ENCODE measurements at regions not wholly inside any gene's neighbourhood (a gene's known extent, or its start where the extent isn't known, plus 50 kb on each side); places are given as distances from the start of the nearest gene placed in this dataset.
"Not testable (repeated sequence)": the region's sequence is repeated elsewhere in the genome, so short reads cannot be mapped to it uniquely, and the experiment has no call there.

DNA sequence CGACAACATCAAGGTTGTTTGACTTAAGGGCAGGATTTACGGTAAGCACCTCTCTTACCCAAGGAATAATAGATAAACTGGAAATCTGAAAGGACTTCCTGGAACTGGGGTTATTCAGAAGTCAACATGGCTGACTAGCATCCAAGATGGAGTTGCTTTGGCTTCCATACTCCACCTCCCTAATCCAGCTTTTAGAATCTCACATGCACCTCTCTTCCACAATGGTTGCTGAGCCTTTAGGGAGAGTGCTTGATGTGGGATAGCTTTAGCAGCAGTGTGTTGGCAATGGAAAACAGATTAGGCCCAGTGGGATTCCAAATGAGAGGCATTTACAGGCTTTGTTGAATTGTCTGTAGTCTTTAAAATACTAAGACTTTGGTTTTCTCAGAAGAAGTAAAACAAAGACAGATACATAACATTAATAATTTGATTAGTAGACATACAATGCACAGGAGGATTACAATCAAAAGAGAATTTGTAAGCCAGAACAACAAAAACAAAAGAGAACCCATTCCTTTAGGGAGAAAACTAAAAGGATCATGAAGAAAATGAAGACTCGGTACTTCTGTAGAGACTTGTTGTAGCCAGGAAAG, 222.0 kb downstream of the HS3ST3B1 start:
- no peak for DNase-seq

DNA sequence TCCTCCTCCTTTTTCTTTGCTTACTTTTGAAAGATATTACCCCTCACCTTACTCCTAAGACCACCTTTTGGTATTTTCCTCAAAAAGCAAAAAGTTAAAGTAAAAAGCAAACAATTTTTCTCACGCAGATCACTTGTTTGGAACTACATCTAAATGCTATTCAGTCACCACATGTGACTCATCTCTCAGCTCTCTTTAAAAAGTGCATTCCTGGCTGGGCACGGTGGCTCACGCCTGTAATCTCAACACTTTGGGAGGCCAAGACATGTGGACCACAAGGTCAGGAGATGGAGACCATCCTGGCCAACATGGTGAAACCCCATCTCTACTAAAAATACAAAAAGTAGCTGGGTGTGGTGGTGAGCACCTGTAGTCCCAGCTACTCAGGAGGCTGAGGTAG, 218.0 kb downstream of the HS3ST3B1 start:
- not testable (repeated sequence) for DNase-seq

DNA sequence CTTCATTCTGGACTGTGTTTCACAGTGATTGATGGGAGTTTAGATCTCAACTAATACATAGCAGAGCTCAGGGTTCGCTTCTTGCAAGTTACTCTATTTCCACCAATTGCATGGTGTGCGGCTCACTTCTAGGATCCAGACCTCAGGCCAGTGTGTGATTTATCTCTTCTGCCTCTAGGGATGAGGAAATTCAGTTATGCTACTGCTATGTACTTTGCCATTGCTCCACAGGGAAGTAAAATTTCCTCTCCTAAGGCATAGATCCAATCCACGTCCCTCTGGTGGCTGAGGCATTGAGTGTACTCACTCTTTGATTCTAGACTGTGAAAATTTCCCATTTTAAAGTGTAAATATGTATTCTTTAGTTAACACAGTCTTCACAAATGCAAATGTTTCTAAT, 214.1 kb downstream of the HS3ST3B1 start:
- DNase-seq: no peak

DNA sequence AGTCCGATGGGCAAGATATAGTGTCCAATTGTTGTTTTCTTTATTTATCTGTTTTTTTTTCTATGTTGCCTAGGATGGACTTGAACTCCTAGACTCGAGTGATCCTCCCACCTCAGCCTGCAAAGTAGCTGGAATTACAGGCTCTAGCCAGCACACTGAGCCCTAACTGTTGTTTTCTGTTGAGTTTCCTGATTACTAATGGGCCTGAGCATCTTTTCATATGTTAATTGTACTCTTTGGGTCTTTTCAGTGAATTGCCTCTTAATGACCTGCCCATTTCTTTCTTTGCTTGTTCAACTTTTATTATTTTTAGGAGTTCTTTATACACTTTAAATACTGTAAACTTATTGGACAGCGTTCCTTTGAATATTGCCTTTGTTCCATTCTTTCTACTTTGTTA, 213.0 kb downstream of the HS3ST3B1 start:
- no peak for DNase-seq

DNA sequence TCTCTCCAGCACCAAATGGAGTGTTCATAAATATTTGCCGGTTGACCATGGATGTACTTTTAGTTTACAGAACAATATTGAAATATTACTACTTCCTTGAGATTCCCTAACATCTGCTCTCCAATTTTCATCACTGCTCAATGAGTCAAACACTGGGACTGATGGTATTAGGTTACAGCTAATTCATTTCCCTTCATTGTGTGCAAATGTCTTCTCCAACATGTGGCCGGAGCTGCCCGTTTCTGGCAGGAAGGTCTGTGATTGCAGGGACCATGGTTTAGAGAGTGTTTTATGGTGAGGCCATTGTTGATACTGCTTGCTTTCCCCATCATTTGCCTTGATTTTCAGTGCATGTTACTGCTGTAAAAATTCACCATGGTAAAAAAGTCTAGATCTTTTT, 209.3 kb downstream of the HS3ST3B1 start:
- no peak for DNase-seq

DNA sequence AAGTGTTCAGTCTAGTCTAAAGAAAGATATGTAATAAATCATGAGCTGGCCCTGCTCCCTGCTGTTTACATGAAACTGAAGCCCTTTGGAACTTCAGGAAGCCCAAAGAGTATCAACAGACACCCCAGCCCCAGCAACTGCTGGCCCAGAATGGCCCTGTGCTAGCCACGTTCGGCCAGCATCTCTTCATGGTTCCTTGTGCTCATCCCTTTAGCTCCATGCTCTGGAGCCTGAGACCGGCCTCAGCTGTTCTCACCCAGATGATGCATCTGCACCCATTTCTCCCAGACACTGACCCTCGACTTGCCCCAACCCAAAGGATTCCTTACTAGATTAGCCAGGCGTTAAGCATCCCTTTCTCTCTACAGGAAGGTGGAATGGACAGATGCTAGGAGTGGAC, 207.3 kb downstream of the HS3ST3B1 start:
- no peak for DNase-seq

DNA sequence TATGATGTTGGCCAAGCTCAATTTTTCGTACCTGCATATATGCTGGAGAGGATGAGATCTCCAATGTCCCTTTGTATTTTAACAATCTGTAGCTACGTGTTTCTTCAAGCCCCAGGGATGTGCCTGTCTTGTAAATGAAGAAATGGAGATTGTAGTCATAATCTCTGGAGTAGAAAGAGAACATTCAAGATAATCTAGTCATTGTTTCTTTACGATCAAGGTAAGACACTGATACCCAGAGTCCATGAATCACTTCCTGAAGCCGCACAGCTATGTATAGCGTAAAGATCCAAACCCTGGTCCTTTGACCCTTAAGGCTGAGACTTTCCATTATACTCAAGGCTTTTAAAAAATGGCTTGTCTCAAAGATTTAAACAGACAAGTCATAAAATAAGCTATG, 205.5 kb downstream of the HS3ST3B1 start:
- no peak for DNase-seq

DNA sequence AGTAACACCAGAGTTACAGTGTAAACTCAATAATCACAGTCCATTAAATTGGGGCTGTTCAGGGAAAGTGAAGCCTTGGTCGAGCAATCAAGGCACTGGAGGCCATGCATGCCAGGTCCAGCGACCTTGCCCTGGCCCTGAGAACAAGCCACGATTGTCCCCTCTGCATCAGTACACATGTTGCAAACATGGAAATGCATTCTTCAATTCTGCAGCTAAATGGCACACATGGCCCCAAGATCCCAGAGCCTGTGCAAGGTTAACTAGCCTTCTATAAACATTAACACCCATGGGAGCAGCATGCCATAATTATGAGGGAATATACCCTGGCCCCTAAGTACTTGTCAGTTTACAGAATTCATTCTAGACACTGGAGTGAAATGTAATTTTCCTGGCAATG, 204.7 kb downstream of the HS3ST3B1 start:
- peak; percentile 41 for DNase-seq

DNA sequence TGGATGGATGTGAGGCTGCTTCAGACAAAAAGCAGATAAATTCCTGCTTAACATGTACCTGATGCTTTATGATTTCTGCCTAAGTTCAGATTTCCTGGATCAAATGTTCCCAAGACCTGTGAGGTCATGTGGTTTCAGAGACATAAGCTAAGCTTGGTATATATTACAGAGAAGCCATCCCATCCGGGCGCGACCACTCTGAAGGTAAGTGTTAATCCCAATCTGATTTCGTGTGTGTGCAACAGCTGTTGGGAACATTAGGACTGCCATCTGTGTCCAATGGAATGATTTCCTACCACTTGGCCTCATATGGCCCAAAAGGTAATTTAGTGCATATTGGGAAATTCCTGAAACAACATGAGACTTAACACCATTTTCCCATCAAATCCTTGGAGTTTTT, 199.1 kb downstream of the HS3ST3B1 start:
- DNase-seq: no peak

DNA sequence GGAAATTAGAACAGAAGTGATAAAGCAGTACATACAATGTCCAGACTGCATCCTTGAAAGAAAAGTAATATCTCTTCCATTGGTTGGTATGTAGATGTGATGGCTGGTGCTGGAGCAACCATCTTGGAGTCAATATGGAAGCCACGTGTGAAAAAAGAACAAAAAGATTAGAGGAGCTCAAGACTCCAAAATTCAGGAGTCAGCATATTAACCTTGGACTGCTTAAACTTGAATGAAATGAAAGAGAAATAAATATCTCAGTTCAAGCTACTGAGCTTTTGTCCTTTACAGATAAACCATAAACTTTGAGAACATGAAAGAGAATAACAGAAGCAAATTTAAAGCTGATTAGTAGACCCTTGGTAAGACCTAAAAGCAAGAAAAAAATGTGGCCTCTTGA, 197.9 kb downstream of the HS3ST3B1 start:
- DNase-seq: no peak

DNA sequence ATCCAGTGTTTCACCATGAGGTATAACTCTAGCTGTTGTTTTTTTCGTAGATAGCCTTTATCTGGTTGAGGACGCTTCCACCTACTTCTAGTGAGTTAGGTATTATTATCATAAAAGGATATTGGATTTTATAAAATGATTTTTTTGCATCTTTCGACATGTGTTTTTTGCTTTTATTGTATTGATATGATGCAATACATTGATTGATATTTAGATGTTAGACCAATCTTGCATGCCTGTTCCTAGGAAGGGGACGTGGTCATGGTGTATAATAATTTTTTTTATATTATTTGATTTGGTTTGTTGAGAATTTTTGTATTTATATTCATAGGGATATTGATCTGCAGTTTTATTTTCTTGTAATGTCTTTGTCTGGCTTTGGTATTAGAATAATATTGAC, 193.3 kb downstream of the HS3ST3B1 start:
- no peak for DNase-seq

DNA sequence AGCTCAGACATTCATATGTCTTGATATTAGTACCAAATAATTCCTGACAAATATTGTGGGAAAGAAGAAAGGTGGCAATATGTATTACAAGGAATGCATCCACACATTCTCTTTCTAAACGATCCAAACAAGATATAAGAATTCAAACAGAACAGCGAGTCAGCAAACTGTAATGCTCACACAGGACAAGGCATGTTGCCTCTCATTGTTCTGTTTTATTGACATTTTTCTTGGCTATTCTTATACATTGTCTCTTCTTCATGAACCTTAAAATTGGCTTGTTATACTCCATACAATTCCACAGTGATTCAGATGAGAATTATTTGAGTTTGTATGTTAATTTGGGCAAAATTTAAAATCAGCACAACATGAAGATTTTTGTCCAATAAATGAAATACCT, 189.1 kb downstream of the HS3ST3B1 start:
- DNase-seq: no peak

DNA sequence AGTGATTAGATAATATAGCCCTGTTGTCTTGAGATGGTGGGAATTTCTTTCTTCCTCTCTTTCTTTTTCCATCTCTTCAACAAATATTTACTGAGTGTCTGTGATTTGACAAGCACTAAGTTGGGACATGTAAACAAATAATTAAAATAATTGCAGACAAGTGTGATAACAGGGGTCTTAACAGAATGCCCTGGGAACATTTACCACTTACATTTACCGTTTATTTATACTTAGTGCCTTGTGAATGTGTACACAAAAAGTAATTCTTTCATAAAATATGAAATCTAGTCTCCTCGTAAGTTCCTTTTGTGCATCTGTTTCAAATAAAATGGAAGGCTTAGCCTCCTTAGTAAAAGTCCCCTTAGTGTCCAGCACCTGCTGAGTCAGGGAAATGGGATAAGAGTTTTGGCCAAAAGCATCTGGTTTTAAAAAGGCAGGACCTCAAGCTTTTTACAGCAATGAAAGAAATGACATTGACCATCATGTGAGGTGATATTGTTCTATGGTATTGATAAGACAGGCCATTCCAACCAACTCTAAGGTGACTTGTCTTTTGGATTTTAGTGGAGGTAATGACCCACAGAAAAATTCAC, 188.2 kb downstream of the HS3ST3B1 start:
- no peak for DNase-seq

DNA sequence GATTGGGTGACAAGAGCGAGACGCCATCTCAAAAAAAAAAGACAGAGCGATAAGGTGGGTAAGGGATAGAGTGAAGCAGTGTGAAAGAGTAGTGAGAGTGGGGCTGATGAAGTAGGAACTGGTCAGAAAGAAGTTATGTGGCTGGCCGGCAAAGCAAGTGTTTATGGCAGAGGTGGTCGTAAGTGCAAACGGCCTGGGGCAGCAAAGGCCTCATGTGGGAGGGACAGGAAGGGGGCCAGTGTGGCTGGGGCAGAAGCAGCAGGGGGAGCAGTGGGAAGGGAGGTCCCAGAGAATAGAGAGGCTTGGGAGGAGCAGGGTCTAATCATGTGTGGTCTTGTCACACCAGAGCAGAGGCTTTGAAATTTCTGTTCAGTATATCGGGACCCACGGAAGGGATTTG, 186.2 kb downstream of the HS3ST3B1 start:
- DNase-seq: no peak

DNA sequence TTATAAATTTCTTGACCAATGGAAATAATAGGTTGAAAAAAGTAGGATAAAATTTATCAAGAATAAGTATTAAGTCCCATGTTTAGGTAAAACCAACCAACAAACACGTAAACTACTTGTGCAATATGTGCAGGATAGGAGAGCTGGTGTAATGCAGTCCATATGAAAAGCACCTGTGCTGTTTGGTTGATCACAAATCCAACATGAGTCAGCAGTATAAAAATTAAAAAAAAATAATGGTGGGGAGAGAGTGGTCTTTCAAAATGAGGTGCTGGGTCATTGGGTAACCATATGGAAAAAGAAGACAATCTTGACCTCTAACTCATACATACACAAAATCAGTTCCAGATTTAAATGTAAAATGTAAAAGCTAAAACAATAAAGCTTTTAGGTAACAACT, 181.8 kb downstream of the HS3ST3B1 start:
- no peak for DNase-seq

DNA sequence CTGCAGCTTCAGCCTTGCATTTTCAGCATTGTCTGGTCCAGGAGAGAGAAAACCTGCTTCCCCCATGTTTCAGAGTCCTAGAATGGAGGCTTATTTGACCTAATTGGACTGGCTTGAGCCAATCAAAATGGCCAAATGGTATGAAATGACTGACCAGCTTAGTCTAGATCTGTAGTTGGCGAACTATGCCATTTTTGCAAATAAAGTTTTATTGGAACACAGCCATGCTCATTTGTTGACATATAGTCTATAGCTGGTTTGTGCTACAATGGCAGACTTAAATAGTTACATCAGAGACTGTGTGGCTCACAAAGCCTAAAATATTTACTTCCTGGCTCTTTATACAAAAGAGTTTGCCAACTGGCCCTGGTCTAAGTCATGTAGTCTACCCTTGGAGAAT, 180.8 kb downstream of the HS3ST3B1 start:
- DNase-seq: no peak

DNA sequence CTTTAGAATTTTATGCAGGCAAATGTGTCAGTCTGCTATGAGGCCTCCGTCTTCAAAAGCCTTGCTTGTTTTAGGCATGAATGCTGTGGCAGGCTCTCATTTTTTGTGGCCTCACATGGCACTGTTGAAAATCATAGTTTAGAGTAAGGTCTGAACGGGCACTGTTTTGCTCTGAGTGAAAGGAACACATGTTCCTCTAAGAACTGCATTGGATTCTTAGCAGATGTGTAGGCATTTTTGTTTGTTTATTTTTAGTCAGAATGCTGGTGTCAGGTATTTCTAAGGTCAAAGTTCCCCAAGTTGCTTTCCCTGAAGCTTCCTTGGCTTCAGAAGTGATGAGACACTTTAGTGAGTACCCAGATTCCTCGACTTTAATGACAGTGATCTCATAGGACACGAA, 173.7 kb downstream of the HS3ST3B1 start:
- no peak for DNase-seq

DNA sequence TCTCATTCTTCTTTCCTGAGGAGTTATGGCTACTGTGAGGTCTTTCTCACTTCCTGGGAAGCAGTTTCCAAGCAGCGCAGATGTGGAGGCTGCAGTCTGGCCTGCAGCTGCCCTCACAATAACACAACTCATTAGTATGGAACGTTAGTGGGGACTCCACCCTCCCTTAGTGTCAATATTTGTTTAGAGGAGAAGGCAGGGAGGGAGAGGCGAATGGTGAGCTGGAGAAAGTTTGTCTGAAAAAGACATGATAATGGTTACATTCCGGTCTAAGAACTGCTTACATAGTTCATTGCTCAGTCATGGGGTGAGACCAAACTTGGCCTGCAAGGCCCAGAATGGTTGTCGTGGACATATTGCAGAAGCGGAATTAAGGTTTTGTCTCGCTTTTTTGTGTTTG, 170.2 kb downstream of the HS3ST3B1 start:
- DNase-seq: peak; percentile 74

DNA sequence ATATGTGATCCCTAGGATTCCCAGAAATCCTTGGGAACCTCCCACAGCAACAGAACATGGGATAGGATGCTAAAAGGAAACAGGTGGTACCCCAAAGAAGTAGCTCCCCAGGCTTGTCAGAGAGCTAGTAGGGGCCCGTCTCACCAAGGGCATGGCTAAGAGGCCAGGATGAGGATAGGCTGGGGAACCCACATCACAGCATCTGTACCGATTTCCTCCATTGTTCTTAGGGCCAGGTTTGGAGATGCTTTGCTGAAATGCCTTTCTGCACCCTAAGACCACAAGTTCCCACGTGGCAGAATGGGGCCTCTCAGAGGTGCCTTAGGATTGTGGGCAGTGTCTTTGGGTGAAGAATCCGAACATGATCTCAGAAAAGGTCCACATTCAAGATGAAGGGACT, 169.5 kb downstream of the HS3ST3B1 start:
- no peak for DNase-seq

DNA sequence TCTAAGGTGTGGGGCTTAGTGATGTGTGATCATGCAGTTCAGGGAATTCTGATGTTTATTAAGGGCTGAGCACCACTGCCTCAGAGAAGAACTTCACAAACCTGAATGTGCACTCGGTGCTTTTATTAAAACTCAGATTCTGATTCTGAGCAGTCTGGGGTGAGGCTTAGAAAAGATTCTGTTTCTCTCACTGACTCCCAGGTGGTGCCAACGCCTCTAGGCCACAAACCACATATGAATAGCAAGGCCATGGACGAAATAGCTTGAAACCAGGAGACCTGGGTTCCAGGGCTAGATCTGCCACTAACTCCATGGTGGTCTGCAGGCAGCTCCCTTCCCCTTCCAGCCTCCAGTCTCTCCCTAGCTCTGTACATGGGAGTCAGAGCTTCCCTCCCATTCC, 169.1 kb downstream of the HS3ST3B1 start:
- no peak for DNase-seq

DNA sequence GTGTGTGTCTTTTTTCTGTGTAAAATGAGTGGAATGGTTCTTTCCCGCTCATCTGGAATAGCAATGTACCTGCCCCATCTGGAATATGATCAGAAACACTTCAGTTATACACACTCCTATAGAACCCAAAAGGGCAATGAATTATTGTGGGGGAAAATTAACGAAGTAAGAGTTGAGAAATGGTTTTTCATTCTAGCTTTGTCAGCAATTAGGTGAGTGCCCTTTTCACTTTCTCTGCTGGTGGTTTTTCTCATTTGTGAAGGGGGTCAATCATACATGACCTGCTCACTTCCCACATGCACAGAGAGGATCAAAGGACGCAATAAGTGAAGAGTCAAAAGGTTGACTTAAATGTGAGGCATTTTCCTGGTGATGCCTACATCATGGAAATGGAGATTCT, 168.0 kb downstream of the HS3ST3B1 start:
- DNase-seq: no peak

DNA sequence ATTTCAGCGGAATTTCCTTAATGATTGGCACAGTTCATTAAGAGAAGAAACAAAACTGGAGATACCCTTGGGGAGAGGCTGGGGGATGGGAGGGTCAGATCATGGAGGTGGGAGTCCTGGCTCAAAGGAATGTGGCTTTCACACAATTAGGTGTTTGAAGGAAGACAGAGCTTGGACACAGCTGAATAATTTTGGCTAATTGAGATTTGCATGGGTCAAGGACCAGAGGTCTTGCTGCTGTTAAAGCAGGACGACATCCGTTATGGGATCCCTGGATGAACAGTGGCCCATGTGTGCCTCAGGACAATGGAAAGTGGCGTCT, 160.3 kb downstream of the HS3ST3B1 start:
- DNase-seq: no peak

DNA sequence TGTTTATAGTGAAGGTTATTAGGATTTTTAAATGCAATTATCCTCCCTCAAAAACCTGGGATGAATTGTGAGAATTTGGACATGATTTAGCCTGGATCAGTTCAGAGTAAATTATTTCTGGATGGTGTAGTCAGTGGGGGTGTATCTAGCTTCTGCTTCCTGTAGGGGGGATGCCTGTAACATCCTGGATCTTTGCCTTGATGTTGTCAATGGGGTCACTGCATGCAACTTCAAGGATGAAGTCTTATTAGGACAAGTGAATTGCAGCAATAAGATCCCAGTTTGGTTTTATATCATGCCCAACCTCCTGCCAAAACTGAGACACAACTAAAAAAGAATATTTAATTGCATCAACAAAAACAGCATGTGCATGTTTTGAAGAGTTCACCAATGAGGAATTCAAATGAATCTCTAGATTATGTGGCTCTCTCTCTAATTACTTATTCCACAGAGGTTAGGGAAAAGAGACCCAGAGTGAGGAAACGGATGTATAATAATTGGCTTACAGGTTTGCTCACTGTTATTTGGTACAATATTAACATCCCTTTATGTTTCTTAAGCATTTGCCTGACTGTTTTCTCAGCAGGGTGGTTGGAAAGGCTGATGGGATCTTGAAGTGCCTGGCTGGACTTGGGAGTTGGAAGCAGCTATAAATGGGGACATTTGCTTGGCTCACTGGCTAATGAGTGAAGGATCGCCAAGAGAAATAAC, 159.8 kb downstream of the HS3ST3B1 start:
- DNase-seq: no peak

DNA sequence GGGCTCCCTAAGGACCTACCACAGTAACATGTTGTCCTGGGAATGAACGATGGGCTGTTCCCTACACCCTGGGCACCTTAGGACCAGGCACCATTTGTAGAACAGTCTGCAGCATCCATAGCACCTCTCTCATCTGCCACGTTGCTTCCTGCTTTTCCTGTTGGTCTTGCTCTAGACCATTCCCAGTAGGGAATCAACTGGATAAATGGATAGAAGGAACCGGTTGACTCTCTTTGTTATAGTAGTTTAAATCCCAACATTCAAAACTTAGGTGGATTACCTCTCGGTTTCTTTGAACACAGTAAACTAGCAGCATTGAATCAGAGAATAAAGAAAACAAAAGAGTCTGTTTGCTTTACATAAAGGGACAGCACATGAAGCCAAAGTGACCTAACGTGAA, 159.1 kb downstream of the HS3ST3B1 start:
- DNase-seq: peak; percentile 5

DNA sequence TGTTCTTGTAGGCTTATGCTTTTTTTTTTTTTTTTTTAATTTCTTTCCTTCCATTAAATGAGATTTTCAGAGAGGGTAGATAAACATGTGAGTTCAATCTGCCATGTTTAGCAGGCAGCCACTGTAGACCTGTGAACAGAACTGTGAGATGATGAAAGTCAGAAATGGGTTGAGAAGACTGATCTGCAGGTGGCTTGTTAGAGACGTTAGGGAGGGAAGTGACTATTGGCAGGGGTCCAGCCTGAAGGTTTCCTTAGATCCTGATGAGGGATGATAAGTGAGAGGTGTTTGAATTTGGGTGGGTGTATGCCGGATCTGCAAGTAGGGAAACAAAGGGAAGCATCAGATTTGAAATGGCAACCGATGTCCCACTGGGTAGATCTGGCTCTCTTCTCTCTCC, 157.8 kb downstream of the HS3ST3B1 start:
- DNase-seq: peak; percentile 35

All from NCI-H69 (cell line).